ENCODE measurements at regions not wholly inside any gene's neighbourhood (a gene's known extent, or its start where the extent isn't known, plus 50 kb on each side); places are given as distances from the start of the nearest gene placed in this dataset.

DNA sequence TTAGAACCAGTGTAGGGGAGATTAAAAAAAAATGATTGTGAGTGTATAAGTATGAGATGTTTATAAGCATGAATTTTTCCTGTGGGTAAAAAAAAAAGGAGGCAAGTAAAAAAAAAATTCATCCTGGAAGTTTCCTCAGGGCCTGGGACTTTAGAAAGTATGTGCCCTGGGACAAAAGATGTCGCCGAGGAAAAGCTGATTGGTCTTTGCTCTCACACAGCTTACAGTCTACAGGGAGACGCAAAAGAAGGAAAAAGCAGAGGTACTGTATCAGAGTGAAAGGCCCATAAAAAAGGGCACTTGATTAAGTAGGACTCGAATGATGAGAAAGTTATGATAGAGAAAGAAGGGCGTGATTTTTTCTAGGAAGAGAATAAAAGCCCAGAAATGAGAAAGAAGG lies 501.4 kb upstream of the MEF2C start:
- no peak for DNase-seq

DNA sequence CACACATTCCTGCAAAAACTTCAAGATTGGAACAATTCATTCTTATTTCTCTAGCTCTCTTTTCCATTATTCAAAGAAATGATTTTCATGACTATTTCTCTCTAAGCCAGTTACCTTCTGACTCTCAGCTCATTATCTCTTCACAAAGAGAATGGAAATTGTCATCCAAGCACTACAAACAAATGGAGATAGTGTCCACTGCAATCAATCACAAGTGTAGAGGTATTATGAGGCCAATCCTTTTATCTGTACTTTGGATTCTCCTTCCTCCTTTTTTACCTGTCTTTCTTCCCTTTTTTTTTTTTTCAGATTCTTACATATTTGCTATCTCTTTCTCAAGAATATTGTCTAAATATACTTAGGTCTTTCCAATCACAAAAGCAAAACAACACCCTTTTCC lies 497.7 kb upstream of the MEF2C start:
- DNase-seq: no peak

DNA sequence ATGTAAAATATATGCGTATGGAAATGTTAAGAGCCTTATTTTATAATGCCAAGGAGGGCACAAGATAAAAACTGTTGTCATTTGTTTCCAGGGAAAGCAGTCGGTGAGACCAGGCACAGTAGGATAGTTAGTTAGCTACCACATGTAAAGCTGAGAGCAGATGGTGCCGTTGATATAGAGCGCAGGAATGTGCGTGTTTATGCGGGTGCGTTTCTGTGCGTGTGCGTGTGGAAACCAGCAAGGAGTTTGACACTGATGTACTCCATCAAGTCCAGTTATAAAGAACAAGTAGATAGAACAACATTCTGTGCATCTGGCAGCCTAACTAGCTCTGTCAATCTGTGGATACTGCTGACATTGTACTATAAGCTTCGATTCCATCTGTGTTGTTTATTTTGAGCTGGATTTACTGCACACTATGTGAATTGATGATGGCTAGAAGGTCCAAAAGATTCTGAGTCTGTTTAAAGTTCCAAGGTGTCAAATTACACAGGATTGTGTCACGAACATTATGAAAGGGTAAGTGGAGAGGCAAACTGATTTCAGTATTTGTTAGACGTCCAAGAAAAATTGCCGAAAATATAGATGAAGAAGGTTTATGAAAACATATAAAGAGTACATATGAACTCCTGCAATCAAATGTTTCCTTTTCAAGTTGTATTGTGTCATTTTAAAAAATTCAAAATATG lies 494.9 kb upstream of the MEF2C start:
- no peak for DNase-seq

DNA sequence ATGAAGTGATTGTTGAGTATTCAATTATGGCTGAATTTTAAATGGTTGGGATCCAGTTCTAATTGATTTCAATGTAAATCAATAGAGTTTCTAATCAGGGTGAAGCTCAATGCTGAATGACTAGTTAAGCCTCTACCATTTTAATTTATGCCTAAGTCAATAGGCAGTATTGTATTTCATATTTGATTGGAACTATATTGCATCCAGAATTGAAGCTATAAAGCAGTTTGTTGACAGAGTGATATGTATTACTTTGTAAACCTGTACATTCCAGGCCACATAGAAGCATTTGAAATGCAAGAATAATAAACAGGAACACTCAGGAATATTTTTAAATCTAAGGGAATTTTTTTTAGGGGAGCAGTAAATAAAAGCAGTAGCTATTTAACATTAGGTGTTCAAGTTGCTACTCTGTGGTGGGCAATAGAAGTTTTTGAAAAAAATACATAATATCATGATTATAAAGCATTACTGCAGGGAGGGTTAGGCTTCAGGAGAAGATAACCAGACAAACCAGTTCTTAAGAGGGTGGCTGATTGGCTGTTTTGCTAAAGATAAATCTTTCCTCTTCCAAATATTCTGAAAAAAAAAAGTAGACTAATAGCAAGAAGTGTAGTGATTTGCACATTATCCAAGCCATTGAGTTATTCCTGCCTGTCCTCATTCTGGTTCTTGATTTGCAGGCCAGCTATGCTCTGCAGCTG lies 492.0 kb upstream of the MEF2C start:
- no peak for DNase-seq

DNA sequence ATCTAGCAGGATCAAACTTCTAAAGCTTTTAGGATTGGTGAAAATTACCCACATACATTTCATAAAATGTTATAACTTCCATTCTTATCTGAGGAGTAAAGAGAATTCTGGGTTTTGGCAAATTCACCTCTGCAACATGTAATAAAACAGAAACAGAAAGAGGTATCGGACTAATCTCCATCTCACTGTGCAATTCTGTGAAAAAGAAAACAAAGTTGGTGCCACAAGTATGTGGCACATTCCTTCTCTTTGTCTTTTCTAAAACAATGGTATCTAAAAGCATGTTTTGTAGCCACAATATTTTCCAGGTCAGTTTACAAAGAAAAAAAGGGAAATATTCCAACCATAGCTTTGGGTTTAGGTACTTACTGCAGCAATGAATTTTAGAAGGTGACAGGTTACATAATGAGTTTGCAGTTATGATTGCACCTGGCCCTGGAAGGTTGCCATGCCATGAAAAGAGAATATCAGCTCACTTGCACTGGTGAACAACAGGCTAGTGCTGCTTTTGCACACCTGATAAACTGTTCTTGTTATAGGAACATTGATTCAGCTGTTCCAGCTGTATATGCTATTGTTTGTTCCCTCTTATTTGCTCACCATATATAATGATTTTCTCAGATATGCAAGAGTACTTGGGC lies 491.3 kb upstream of the MEF2C start:
- no peak for DNase-seq

DNA sequence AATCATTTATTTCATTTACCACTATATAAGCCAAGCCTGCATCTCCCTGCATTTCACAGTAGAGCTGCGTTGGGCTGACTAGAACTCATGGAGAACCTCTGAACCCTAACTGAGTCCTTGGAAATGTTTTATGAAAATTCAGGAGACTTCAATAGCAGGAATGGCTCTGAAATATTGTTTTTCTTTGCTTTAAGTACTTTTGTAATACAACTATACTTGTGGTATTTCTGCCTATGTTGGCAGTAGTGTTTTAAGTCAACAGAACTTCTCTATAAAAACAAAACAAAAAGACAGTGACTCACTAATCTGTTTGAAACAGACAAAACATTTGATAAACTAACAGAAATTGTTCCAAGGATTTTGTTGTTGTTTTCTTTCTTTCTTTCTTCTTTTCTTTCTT lies 489.2 kb upstream of the MEF2C start:
- no peak for DNase-seq

DNA sequence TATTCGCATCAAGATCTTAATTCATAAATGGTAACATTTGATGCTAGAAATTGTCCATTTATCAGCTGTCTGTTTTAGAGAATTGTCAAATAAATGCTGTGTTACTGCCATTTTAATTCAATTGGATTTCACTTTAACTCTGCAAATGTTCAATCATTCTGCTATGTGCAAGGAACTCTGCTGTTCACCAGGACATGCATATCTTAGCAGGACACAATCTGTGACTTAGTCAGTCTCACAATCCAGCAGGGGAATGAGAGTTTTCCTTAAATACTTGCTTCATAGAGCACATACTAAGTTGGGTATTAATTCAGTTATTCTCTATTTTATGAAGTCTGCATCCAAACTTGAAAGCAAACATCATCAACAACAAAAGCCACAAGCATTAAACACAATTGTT lies 488.7 kb upstream of the MEF2C start:
- DNase-seq: no peak

DNA sequence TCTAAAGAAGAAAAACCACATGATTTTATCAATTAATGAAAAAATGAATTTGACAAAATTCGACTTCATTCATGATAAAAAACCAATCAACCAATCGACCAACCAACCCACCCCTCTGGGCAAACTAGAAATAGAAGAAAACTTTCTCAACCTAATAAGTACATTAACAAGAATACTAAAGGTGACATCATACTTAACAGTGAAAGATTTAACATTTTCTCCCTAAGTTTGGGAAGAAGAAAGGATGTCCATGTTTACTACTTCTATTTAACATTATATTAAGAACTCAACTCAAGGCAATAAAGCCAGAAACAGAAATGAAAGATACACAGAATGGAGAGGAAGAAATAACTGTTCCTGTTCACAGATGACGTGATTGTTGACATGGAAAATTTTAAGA lies 476.1 kb upstream of the MEF2C start:
- DNase-seq: no peak

DNA sequence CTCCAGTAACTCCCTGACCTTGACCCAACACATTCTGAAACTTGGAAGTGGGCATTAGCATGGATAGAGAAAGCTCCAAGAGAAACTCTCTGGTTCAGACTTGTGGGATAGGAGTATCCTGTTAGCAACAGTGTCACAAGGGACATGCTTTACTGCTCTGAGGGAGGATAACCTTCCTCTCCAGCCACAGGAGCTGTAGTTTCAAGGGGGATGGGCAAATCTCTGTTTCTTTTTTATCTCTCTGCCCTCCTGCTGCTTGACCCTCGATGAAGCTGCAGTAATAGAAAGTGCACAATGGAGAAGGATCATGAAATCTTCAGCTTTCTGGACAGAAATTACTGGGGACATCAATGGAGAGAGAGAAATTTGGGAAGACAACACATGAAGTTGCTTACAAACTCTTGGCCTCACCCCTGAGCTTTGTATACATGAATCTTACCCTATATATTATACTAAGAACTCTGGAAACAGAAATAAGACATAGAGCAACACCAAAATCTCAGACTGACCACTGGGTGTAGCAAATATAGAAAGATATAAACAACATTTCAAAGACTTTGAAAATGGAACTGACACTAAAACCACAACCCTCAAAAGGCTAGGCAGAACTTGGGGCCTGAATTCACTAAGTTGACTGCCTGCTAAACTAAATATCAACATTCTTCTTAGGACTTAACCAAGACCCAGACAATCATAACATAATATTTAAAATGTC lies 471.0 kb upstream of the MEF2C start:
- DNase-seq: no peak

DNA sequence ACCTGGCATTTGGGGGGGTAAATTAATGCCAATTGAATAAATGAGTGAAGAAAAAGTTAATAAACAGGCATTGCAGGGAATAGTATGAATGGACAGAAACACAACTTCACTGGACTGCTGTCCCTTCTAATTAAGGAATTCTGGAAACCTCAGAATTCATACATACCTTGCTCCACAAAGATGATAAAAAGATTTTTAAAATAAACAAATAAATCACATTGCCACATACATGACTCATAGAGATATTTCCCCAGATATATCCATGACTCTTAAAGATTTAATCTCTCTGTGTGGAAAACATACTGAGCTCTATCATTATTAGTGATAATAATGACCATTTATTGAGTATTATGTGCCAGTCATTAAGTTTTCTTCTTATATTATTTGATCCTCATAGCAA lies 469.0 kb upstream of the MEF2C start:
- DNase-seq: no peak

DNA sequence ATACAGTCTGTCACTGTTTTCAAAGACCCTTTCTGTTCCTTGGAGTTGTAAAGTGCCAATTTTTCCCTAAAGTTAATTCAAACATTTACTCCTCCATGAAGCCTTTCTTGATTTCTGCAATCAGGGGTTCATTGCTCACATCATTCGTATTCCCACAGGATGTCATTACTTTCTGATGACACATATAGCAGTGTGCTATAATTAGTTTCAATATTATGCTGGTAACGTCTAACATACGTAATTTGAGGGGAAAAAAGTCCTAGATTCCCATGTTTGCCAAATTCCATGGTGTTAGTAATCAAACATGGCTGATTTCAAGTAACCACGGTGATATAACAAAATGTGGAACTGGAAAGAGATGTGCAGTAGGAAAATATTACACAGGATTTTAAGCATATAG lies 468.2 kb upstream of the MEF2C start:
- DNase-seq: no peak

DNA sequence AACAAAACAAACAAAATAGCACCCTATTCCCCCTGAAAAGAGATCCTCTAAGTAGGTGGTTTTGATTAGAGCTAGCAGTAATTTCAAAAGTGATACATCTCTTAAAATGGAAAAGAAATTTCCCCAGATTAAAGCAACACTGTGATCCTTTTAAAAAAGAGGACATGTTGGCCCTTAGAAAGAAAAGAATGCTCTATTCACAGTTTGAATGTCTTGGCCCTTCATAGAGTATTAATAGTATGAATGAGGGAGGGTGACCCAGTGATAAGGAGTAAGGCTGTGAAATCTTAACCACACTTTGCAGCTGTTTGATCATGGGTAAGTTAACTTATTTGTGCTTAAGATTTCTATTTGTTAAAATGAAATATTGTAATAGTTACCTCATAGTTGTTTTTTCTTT lies 467.7 kb upstream of the MEF2C start:
- no peak for DNase-seq

DNA sequence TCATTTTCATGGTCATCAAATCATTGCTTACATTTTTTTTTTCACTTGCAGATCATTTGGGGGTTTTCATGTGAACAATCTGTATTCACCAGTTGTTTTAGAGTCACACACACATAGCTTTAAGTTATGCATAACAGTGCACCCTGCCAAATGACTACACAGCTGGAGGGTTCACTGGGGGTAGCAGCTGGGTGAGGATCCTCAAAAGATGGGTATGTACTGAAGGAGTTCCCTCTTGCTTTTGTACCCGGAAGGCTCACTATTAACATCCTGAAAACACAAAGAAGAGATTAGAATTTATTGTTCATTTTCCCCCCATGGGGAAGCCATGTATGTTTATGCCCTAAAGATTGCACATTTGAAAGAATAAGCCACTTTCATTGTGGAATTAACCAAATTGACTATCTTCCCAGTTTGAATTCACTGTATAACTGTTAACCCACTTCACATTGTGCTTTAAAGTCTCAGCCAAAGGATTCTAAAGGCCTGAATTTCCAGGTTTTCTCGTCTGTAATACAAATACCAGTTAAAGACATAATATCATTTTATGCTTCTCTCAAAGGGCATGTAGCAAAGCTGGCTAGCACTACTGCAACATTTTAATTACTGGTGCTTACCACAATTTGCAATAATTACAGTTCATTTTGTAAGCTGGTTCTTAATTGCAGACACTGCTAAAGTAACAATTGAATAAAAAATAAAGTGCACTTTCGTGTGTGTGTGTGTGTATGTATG lies 466.4 kb upstream of the MEF2C start:
- DNase-seq: no peak

DNA sequence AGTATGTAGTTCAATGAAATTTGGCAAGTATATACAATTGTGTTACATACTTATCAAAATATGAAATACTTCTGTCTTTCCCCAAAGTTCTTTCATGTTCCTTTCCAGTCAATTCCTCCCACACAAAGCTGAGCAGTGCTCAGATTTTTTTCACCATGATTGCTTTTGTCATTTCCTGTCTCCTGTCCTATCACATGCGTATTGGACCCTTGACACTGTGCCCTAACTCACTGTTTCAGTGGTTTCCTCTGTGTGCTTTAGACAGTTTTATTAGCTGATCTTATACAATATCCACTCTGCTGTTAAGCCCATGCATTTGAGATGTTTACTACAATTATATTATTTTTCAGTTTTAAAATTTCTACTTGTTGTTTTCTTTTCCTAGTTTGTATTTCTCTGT lies 463.6 kb upstream of the MEF2C start:
- DNase-seq: no peak

DNA sequence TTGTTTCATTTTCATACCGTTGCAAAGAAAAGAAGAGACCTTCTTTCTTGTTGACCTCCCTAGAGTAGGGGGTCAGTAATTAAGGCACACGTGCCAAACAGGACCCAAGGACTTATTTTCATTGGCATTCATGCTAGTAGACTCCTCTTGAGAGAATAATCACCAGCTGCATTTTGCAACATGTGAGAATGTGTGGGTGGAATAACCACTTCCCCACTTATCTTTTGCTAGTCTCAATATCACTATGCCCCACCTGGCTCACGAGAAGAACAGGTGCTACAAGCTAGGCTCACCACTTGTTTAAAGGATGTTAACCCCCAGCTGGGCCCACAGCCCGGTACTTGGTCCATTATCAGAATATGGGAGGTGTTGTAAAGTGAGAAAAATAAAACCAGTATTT lies 460.7 kb upstream of the MEF2C start:
- no peak for DNase-seq

DNA sequence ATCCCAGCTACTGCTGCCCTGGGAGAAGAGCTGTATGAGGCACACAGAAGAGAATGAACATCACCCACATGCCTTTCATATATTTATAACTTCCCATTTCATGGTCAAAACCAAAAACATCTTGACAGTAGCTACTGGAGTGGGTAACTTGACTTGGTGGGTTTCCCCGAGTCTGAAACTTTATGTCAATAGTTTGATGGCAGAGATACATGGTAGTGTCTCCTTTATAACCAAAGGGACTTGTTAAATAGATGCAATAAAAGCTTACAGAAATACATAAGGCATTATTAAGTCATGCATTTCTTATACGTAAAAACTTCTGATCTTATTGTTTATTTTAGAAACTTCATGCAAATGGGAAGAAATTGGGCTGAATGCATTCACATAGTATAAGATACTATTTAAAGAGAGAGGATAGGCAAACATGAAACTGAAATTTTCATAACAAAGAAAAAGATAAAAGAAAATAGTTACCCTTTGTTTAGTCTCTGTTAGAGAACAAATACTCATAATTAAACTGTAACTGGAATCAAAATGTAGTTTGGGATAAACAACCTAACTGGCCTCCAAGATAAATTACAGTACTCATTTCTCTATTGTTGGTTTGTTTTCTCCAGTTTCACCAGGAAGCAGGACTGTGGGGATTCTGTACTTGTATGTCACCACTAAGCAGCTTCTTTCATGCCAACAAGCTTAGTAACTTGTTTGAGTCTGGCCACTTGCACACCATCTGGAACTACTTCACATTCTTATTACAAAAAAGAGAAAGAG lies 459.3 kb upstream of the MEF2C start:
- no peak for DNase-seq

DNA sequence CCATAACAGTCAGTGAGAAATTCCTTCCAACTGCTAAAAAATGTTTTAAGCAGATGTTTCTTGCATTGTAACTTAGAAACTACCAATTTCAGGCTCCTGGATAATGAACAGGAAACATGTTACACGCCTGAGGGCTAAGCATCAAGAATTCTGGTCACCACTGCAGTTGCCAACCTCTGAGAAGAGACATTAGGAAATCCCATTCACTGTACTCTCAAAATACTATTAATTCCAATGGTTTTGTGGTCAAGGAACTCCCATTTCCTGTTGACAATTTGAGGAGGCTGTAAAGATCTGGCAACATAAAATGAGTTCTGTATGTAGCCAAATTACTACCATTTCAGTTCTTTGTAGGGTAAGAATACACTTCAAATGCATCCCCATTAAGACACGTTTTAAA lies 456.0 kb upstream of the MEF2C start:
- DNase-seq: no peak

DNA sequence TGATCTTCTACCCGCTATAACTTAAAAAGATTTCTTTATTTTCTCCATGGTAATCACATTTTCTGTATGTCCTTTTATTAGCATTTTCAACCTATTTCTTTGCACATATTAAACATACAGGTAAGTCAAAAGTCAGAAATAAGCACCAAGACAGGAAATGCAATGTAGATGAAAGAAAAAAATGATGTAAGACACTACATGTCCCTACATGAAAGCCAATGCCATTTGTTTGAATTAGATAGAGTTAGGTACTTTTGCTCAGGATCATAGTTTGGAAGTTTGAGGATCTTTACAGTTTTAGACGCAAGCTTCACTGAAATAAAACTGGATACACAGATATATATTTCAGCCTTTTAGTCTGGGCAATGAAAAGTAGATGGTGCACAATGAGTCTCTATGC lies 453.1 kb upstream of the MEF2C start:
- DNase-seq: no peak

DNA sequence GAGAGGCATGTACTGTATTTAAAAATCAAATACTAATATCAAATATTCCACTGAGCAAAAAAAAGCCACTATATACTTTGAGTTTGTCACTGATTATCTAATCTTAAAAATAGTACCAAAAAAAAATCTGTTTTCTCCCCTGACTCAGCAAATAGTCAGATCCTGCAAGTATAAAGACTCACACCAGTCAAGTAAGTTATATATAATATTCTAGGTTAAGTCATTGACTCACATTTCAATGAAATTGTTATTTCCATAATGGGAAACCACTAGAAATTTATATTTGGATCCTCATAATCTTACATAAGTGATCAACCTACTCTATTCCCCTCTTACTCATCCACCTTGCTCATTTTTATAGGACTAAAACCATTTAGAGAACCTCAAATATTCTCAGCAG lies 447.2 kb upstream of the MEF2C start:
- DNase-seq: no peak

DNA sequence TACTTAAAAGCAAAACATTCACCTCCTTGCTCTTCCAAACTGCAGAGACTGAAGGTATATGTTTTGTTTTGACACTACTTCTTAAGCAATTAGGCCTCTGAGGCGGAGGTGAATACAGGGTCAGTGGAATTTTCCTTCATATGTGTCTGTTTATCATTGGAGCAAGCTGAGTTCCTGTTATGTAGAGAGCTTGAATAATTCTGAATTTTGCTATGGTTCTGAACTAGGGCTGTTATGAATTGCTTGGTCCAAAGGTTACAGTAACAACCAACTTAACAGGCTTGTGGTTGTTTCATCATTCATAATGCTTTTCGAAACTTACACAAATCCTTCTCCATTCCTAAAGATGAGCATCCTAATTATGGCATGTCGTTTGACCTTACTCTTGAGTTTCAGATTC lies 444.6 kb upstream of the MEF2C start:
- DNase-seq: no peak

DNA sequence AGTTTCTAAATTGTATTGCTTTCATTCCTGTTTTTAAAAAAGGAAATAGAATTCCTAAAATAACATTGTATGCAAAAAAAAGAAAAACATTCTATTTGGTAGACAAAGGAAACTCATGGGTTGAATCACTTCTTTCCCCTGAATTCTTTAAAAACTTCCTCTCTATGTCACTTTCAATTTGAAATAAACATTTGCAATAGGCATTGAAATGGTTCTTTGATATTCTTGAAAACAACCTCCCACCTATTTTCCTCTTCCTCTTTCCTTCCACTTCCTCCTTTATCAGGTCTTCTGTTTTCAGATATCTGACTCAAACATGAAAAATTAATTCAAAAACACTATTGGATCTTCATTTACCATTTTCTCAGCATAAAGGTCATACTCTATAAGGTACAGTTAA lies 442.0 kb upstream of the MEF2C start:
- no peak for DNase-seq
